ENCODE measurements at regions not wholly inside any gene's neighbourhood (a gene's known extent, or its start where the extent isn't known, plus 50 kb on each side); places are given as distances from the start of the nearest gene placed in this dataset.

- H3K36me3 ChIP-seq, result no peaks in the 10 kb centered on the region
- no peaks in the 10 kb centered on the region for H4K20me1 ChIP-seq
- H3K9me3 ChIP-seq, result no peaks in the 10 kb centered on the region
- no peak overlapping the region for H3K4me2 ChIP-seq
- TF ChIP-seq Cebpa-rat (IDR thresholded peaks at IDR 0.05), result no peak
- H3K4me1 ChIP-seq, result no peaks in the 10 kb centered on the region
- H3K27ac ChIP-seq, result no peak overlapping the region
- H3K27me3 ChIP-seq, result no peaks in the 10 kb centered on the region
- no peak overlapping the region for H3K9ac ChIP-seq
- H3K4me3 ChIP-seq, result no peak overlapping the region
Observed at GRCh38 chr16:52770828-52771227, 223.9 kb upstream of the TOX3 start.

GRCh38 chr16:52758473-52758855, 211.5 kb upstream of the TOX3 start:
- Histone ChIP-seq H3K9ac (no peak overlapping the region), H3K27me3 (no peaks in the 10 kb centered on the region), H3K4me1 (no peaks in the 10 kb centered on the region), H4K20me1 (no peaks in the 10 kb centered on the region), H3K27ac (no peak overlapping the region), H3K4me3 (no peak overlapping the region), H3K4me2 (no peak overlapping the region), H3K9me3 (no peaks in the 10 kb centered on the region), H3K36me3 (no peaks in the 10 kb centered on the region)
- no peak for TF ChIP-seq Cebpa-rat (IDR thresholded peaks at IDR 0.05)

GRCh38 chr16:52757746-52758472, 211.0 kb upstream of the TOX3 start:
- Histone ChIP-seq H3K4me1 (no peaks in the 10 kb centered on the region), H3K4me3 (no peak overlapping the region), H3K27me3 (no peaks in the 10 kb centered on the region), H4K20me1 (no peaks in the 10 kb centered on the region), H3K4me2 (no peak overlapping the region), H3K9me3 (no peaks in the 10 kb centered on the region), H3K9ac (no peak overlapping the region), H3K27ac (no peak overlapping the region), H3K36me3 (no peaks in the 10 kb centered on the region)
- TF ChIP-seq Cebpa-rat (IDR thresholded peaks at IDR 0.05), result no peak

- Histone ChIP-seq H3K9ac (no peak overlapping the region), H3K9me3 (no peaks in the 10 kb centered on the region), H3K27me3 (no peaks in the 10 kb centered on the region), H3K4me1 (no peaks in the 10 kb centered on the region), H4K20me1 (no peaks in the 10 kb centered on the region), H3K4me2 (no peak overlapping the region), H3K36me3 (no peaks in the 10 kb centered on the region), H3K27ac (no peak overlapping the region), H3K4me3 (no peak overlapping the region)
- TF ChIP-seq Cebpa-rat (IDR thresholded peaks at IDR 0.05), result no peak
Observed at GRCh38 chr16:52756812-52757517, 210.0 kb upstream of the TOX3 start.

- no peaks in the 10 kb centered on the region for H3K4me1 ChIP-seq
- no peak overlapping the region for H3K27ac ChIP-seq
- no peak overlapping the region for H3K4me2 ChIP-seq
- H3K27me3 ChIP-seq, result no peaks in the 10 kb centered on the region
- no peaks in the 10 kb centered on the region for H4K20me1 ChIP-seq
- no peaks in the 10 kb centered on the region for H3K36me3 ChIP-seq
- TF ChIP-seq Cebpa-rat (IDR thresholded peaks at IDR 0.05), result no peak
- no peak overlapping the region for H3K9ac ChIP-seq
- H3K4me3 ChIP-seq, result no peak overlapping the region
- H3K9me3 ChIP-seq, result no peaks in the 10 kb centered on the region
Observed at GRCh38 chr16:52755396-52755795, 208.5 kb upstream of the TOX3 start.

- no peaks in the 10 kb centered on the region for H3K9me3 ChIP-seq
Observed at GRCh38 chr16:52751035-52751434, 204.1 kb upstream of the TOX3 start.

GRCh38 chr16:52748741-52749140, 201.8 kb upstream of the TOX3 start:
- no peak overlapping the region for H3K9ac ChIP-seq
- H4K20me1 ChIP-seq, result no peaks in the 10 kb centered on the region
- no peak for TF ChIP-seq Cebpa-rat (IDR thresholded peaks at IDR 0.05)
- H3K4me3 ChIP-seq, result no peak overlapping the region
- no peak overlapping the region for H3K27ac ChIP-seq
- no peak overlapping the region for H3K4me2 ChIP-seq
- H3K4me1 ChIP-seq, result no peaks in the 10 kb centered on the region
- H3K36me3 ChIP-seq, result no peaks in the 10 kb centered on the region
- H3K27me3 ChIP-seq, result no peaks in the 10 kb centered on the region
- H3K9me3 ChIP-seq, result no peaks in the 10 kb centered on the region

More at GRCh38 chr16:52751035-52751434, 204.1 kb upstream of the TOX3 start:
- Histone ChIP-seq H3K4me3 (no peak overlapping the region), H3K4me2 (no peak overlapping the region), H3K36me3 (no peaks in the 10 kb centered on the region), H3K27ac (no peak overlapping the region), H4K20me1 (no peaks in the 10 kb centered on the region), H3K4me1 (no peaks in the 10 kb centered on the region), H3K9ac (no peak overlapping the region), H3K27me3 (no peaks in the 10 kb centered on the region)
- TF ChIP-seq Cebpa-rat (IDR thresholded peaks at IDR 0.05), result no peak

GRCh38 chr16:52747088-52747595, 200.2 kb upstream of the TOX3 start:
- Histone ChIP-seq H3K36me3 (no peaks in the 10 kb centered on the region), H3K27me3 (no peaks in the 10 kb centered on the region), H3K4me2 (no peak overlapping the region), H3K4me3 (no peak overlapping the region), H3K4me1 (no peaks in the 10 kb centered on the region), H3K9me3 (no peaks in the 10 kb centered on the region), H3K27ac (no peak overlapping the region), H4K20me1 (no peaks in the 10 kb centered on the region), H3K9ac (no peak overlapping the region)
- TF ChIP-seq Cebpa-rat (IDR thresholded peaks at IDR 0.05), result no peak

GRCh38 chr16:52743707-52744106, 196.8 kb upstream of the TOX3 start:
- H3K4me1 ChIP-seq, result no peaks in the 10 kb centered on the region
- H4K20me1 ChIP-seq, result no peaks in the 10 kb centered on the region
- no peak overlapping the region for H3K27ac ChIP-seq
- no peak overlapping the region for H3K4me2 ChIP-seq
- no peak overlapping the region for H3K9ac ChIP-seq
- no peaks in the 10 kb centered on the region for H3K36me3 ChIP-seq
- no peak overlapping the region for H3K4me3 ChIP-seq
- no peaks in the 10 kb centered on the region for H3K27me3 ChIP-seq
- TF ChIP-seq Cebpa-rat (IDR thresholded peaks at IDR 0.05), result no peak
- H3K9me3 ChIP-seq, result no peaks in the 10 kb centered on the region

- Histone ChIP-seq H4K20me1 (no peaks in the 10 kb centered on the region), H3K27ac (no peak overlapping the region), H3K36me3 (no peaks in the 10 kb centered on the region), H3K9ac (no peak overlapping the region), H3K4me2 (no peak overlapping the region), H3K9me3 (no peaks in the 10 kb centered on the region), H3K4me3 (no peak overlapping the region), H3K27me3 (no peaks in the 10 kb centered on the region), H3K4me1 (no peaks in the 10 kb centered on the region)
- TF ChIP-seq Cebpa-rat (IDR thresholded peaks at IDR 0.05), result no peak
Observed at GRCh38 chr16:52742608-52743170, 195.7 kb upstream of the TOX3 start.
